Mesendoderm (in vitro differentiated cells): ENCODE measurements at regions not wholly inside any gene's neighbourhood (a gene's known extent, or its start where the extent isn't known, plus 50 kb on each side); places are given as distances from the start of the nearest gene placed in this dataset.
A peak's percentile ranks its signal among the peaks of the same experiment; 100 is the strongest.

Experiments
- DNase-seq: peaks from one replicate; pipeline ENCODE4 v3.0.0; 2013
- H2AK5ac ChIP-seq: 2 replicates; pipeline ENCODE4 v1.6.1; 2013; ENCODE audit warnings: low read length, inconsistent platforms
- H2BK120ac ChIP-seq: 2 replicates; pipeline ENCODE4 v1.6.1; 2013; ENCODE audit warnings: low read depth, mild to moderate bottlenecking, low read length, moderate library complexity, mixed read lengths
- H2BK15ac ChIP-seq: replicated peaks from 2 replicates; pipeline ENCODE4 v1.6.1; 2013; ENCODE audit warnings: low read depth, mild to moderate bottlenecking, moderate library complexity
- H2BK5ac ChIP-seq: 2 replicates; pipeline ENCODE4 v1.6.1; 2013; ENCODE audit warnings: low read length, inconsistent platforms
- H3K18ac ChIP-seq: 2 replicates; pipeline ENCODE4 v1.6.1; 2013; ENCODE audit warnings: mild to moderate bottlenecking, low read length, mixed read lengths
- H3K23ac ChIP-seq: one replicate; pipeline ENCODE4 v1.6.1; 2013; ENCODE audit warnings: low read length
- H3K27ac ChIP-seq: 2 replicates; pipeline ENCODE4 v1.5.1; 2013; ENCODE audit warnings: low read depth, mild to moderate bottlenecking, inconsistent platforms, low read length, moderate library complexity
- H3K27me3 ChIP-seq: 2 replicates; pipeline ENCODE4 v1.6.1; 2013; ENCODE audit warnings: low read length, control low read depth, mild to moderate bottlenecking, inconsistent platforms; ENCODE audit not compliant: insufficient read depth, poor library complexity
- H3K36me3 ChIP-seq: 2 replicates; pipeline ENCODE4 v1.6.1; 2013; ENCODE audit warnings: low read length, inconsistent platforms; ENCODE audit not compliant: control insufficient read depth, insufficient read depth
- H3K4ac ChIP-seq: one replicate; pipeline ENCODE4 v1.6.1; 2013; ENCODE audit warnings: low read depth, mild to moderate bottlenecking, low read length, moderate library complexity
- H3K4me1 ChIP-seq: 2 replicates; pipeline ENCODE4 v1.6.1; 2013; ENCODE audit warnings: low read depth, low read length, inconsistent platforms; ENCODE audit not compliant: control insufficient read depth
- H3K4me2 ChIP-seq: 2 replicates; pipeline ENCODE4 v1.6.1; 2013; ENCODE audit warnings: low read length
- H3K4me3 ChIP-seq: 2 replicates; pipeline ENCODE4 v1.5.1; 2013; ENCODE audit warnings: mild to moderate bottlenecking, low read length
- H3K56ac ChIP-seq: one replicate; pipeline ENCODE4 v1.6.1; 2013; ENCODE audit warnings: low read length
- H3K79me1 ChIP-seq: 2 replicates; pipeline ENCODE4 v1.6.1; 2013; ENCODE audit warnings: low read length, inconsistent platforms
- H3K79me2 ChIP-seq: 2 replicates; pipeline ENCODE4 v1.6.1; 2013; ENCODE audit warnings: mild to moderate bottlenecking, low read length; ENCODE audit not compliant: control insufficient read depth, insufficient read depth
- H3K9ac ChIP-seq: 2 replicates; pipeline ENCODE4 v1.6.1; 2013; ENCODE audit warnings: low read length, inconsistent platforms
- H4K5ac ChIP-seq: one replicate; pipeline ENCODE4 v1.6.1; 2013; ENCODE audit warnings: low read length
- H4K8ac ChIP-seq: one replicate; pipeline ENCODE4 v1.6.1; 2013; ENCODE audit warnings: low read depth, mild to moderate bottlenecking, control low read depth, low read length, moderate library complexity
- WGBS: extraction: QIAGEN DNeasy Blood & Tissue Kit; methylation state at CpG from one replicate; pipeline ENCODE4 v1.1.7; 2013; ENCODE audit warnings: low lambda C conversion rate, missing lambda C conversion rate; ENCODE audit not compliant: insufficient coverage; ENCODE audit errors: extremely low coverage; 5-methylcytosine and 5-hydroxymethylcytosine counted together

DNA sequence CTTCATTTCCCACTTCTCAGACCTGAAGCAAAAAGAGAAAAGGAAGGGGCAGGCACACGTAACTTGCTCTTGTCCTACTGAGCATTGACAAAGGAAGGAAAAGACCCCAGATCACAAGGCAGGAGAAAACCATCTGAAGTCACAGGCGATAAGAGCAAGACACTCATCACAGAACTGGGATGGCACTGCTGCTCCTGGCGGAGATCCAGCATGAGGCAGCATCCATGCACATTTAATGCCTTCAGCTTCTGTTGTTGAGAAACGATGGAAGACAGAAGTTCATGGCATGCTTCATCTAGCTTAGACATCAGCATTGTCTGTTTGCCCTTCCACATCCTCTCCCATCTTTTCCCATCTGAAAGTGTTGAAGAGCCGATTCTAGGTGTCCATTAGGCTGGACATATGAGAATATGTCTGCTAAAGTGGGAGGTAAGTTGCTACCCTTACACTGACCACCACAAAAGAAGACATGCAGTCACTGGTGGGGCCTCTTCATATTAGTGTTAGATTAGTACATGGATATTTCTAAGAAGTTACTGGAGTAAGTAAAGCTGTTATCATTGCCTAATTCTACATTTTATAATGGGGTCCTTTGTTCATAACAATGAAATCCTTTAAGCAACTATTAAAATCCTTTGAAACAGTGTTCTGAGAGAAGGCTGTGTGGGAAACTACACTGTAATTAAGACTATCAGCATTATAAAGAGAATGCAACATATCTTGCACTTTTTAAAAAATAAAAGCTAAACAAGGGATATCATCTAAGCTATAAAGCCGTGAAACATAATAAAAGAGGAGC is 618.5 kb downstream of the C6orf118 start:
- no peak overlapping the region for H3K27ac ChIP-seq
- H3K4me2 ChIP-seq = no peak overlapping the region
- H4K5ac ChIP-seq = no peak overlapping the region
- no peaks in the 10 kb centered on the region for H3K36me3 ChIP-seq
- H3K18ac ChIP-seq = no peak overlapping the region
- H3K9ac ChIP-seq = no peak overlapping the region
- no peak overlapping the region for H3K23ac ChIP-seq
- H3K4me1 ChIP-seq = peaks cover 2% of the 10 kb centered on the region
- no peak overlapping the region for H2BK120ac ChIP-seq
- no peak overlapping the region for H3K56ac ChIP-seq
- no peak overlapping the region for H2BK5ac ChIP-seq
- H3K79me2 ChIP-seq = no peaks in the 10 kb centered on the region
- no peak overlapping the region for H3K4ac ChIP-seq
- H3K4me3 ChIP-seq = no peak overlapping the region
- WGBS = no CpG with 5 or more reads among the region's 6 CpGs
- no peak overlapping the region for H2AK5ac ChIP-seq
- no peaks in the 10 kb centered on the region for H3K27me3 ChIP-seq
- H4K8ac ChIP-seq = no peak overlapping the region
- no peaks in the 10 kb centered on the region for H3K79me1 ChIP-seq
- no peak overlapping the region for H2BK15ac ChIP-seq
- no peak for DNase-seq

DNA sequence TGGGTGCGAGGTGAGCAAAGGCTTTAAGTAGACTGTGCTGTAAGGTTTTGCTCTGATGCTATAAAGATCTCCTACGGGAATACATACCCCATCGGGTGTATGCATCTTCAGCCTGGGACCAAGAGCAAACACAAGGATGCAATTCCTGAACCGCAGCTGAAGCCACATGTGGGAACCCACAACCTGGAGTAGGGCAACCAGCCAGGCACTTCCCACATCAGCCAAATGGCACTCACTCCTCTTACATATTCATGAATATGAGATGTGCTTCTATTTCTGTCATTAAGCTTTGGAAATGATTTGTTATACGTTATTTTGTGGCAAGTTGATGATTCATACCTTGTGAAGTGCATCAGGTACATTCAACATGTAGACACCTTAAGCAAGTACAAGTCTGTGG is 619.2 kb downstream of the C6orf118 start:
- Histone ChIP-seq H3K9ac (no peak overlapping the region), H3K79me1 (no peaks in the 10 kb centered on the region), H2BK120ac (no peak overlapping the region), H3K18ac (no peak overlapping the region), H2BK15ac (no peak overlapping the region), H3K79me2 (no peaks in the 10 kb centered on the region), H4K5ac (no peak overlapping the region), H3K4ac (no peak overlapping the region), H4K8ac (no peak overlapping the region), H2AK5ac (no peak overlapping the region), H2BK5ac (no peak overlapping the region), H3K27me3 (no peaks in the 10 kb centered on the region), H3K4me2 (no peak overlapping the region), H3K36me3 (no peaks in the 10 kb centered on the region), H3K23ac (no peak overlapping the region), H3K56ac (no peak overlapping the region), H3K27ac (no peak overlapping the region), H3K4me3 (no peak overlapping the region), H3K4me1 (peaks cover 2% of the 10 kb centered on the region)
- no peak for DNase-seq
- WGBS = no CpG with 5 or more reads among the region's 5 CpGs

DNA sequence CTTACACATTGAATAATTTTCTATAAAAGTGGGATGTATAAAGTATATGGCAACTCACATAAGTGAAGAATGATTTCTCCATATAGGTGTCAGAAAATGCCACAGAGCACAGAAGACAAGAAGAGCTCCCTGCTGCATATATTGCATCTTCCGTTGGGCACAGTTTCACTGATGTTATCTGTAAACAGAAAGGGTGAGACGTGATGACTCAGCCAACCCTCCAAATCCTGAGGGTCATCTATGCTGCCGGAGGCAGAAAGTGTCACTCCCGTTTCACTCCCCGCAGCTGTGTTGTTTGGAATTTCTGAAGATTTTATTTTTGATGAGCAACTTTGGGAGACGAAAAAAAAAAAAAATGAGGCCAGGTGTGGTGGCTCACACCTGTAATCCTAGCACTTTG is 644.1 kb downstream of the C6orf118 start:
- DNase-seq = peak; percentile 15
- no peaks in the 10 kb centered on the region for H3K4me1 ChIP-seq
- H2BK15ac ChIP-seq = no peak overlapping the region
- no peak overlapping the region for H3K4ac ChIP-seq
- no peak overlapping the region for H4K5ac ChIP-seq
- no peak overlapping the region for H2BK120ac ChIP-seq
- no peak overlapping the region for H3K56ac ChIP-seq
- no peak overlapping the region for H2BK5ac ChIP-seq
- no peaks in the 10 kb centered on the region for H3K36me3 ChIP-seq
- H3K4me3 ChIP-seq = no peak overlapping the region
- no peaks in the 10 kb centered on the region for H3K27me3 ChIP-seq
- H3K23ac ChIP-seq = no peak overlapping the region
- no peak overlapping the region for H3K9ac ChIP-seq
- no peak overlapping the region for H3K27ac ChIP-seq
- H3K79me2 ChIP-seq = no peaks in the 10 kb centered on the region
- no peak overlapping the region for H3K4me2 ChIP-seq
- no CpG with 5 or more reads among the region's 6 CpGs for WGBS
- no peak overlapping the region for H2AK5ac ChIP-seq
- H3K18ac ChIP-seq = no peak overlapping the region
- H4K8ac ChIP-seq = no peak overlapping the region
- no peaks in the 10 kb centered on the region for H3K79me1 ChIP-seq

DNA sequence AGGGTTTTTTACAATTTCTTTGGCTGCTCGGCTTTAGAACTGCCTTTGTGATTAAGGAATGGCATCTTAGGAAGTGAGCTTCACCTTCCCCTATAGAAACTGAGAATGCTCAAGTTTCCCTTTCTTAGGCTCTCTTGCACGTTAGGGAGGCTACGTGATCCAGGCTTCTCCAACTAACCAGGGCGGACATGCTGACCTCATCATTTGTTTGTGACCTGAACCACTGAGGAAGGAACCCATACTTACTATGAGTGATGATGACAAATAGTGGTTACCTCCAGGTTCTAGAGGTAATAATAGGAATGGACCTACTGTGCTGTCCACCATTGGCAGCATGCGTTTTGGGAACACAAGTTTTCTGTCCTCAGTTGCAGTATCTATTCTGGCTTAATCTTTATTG is 645.8 kb downstream of the C6orf118 start:
- Histone ChIP-seq H3K18ac (no peak overlapping the region), H2AK5ac (no peak overlapping the region), H3K4me1 (no peaks in the 10 kb centered on the region), H4K5ac (no peak overlapping the region), H3K36me3 (no peaks in the 10 kb centered on the region), H3K23ac (no peak overlapping the region), H3K79me2 (no peaks in the 10 kb centered on the region), H2BK15ac (no peak overlapping the region), H4K8ac (no peak overlapping the region), H3K4me3 (no peak overlapping the region), H2BK120ac (no peak overlapping the region), H3K27ac (no peak overlapping the region), H3K27me3 (no peaks in the 10 kb centered on the region), H3K4ac (no peak overlapping the region), H3K9ac (no peak overlapping the region), H3K56ac (no peak overlapping the region), H3K4me2 (no peak overlapping the region), H3K79me1 (no peaks in the 10 kb centered on the region), H2BK5ac (no peak overlapping the region)
- no peak for DNase-seq
- no CpG with 5 or more reads among the region's 5 CpGs for WGBS

DNA sequence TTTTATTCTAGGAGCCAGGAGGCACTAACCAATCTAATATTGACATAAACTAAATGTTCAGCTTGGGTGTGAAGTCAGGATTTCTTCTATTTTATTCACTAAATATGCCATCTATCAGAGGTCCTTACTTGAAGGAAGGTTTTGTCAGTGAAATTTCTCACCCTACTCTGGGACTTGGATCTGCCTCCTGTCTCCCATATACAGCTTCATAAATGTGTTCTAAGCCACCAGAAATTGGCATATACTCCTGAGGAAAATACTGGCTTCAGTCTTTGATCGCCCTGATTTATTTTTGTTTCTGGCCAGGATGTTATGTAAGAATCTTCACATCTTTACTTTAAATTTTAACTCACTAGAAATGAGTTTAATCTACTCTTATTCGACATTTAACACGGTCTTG is 647.7 kb downstream of the C6orf118 start:
- Histone ChIP-seq H3K4me3 (no peak overlapping the region), H3K23ac (no peak overlapping the region), H3K4me1 (no peaks in the 10 kb centered on the region), H4K5ac (no peak overlapping the region), H4K8ac (no peak overlapping the region), H2BK5ac (no peak overlapping the region), H3K79me1 (no peaks in the 10 kb centered on the region), H3K27me3 (no peaks in the 10 kb centered on the region), H3K4me2 (no peak overlapping the region), H3K79me2 (no peaks in the 10 kb centered on the region), H2BK120ac (no peak overlapping the region), H3K9ac (no peak overlapping the region), H3K56ac (no peak overlapping the region), H2AK5ac (no peak overlapping the region), H2BK15ac (no peak overlapping the region), H3K36me3 (no peaks in the 10 kb centered on the region), H3K27ac (no peak overlapping the region), H3K4ac (no peak overlapping the region), H3K18ac (no peak overlapping the region)
- no CpG with 5 or more reads among the region's 3 CpGs for WGBS
- DNase-seq = no peak

DNA sequence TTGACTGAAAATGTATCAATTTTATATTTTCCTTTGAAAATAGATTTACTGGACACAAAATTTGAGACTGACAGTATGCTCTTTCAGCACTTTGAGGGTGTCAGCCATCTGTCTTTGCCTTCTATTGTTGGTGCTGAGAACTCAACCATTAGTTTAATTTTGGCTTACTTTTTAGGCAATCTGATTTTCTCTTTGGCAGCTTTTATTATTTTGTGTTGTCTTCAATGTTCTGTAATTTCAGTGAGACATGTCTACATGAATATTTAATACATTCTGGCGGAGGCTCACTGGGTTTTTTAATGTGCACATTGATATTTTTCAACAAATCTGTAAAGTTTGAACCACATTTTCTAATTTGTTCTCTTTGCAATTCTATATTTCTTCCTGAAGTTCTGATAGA is 648.6 kb downstream of the C6orf118 start:
- H3K4ac ChIP-seq = no peak overlapping the region
- WGBS = no CpG with 5 or more reads among the region's 1 CpG
- H3K23ac ChIP-seq = no peak overlapping the region
- no peak overlapping the region for H3K18ac ChIP-seq
- no peaks in the 10 kb centered on the region for H3K36me3 ChIP-seq
- H4K5ac ChIP-seq = no peak overlapping the region
- H3K79me1 ChIP-seq = no peaks in the 10 kb centered on the region
- no peak overlapping the region for H2BK120ac ChIP-seq
- H2AK5ac ChIP-seq = no peak overlapping the region
- no peak for DNase-seq
- H3K4me2 ChIP-seq = no peak overlapping the region
- no peak overlapping the region for H2BK5ac ChIP-seq
- no peak overlapping the region for H3K4me3 ChIP-seq
- no peaks in the 10 kb centered on the region for H3K4me1 ChIP-seq
- no peaks in the 10 kb centered on the region for H3K27me3 ChIP-seq
- no peak overlapping the region for H2BK15ac ChIP-seq
- H3K79me2 ChIP-seq = no peaks in the 10 kb centered on the region
- H3K27ac ChIP-seq = no peak overlapping the region
- H3K56ac ChIP-seq = no peak overlapping the region
- H4K8ac ChIP-seq = no peak overlapping the region
- H3K9ac ChIP-seq = no peak overlapping the region
